Keratinocyte (primary cell): ENCODE measurements at regions not wholly inside any gene's neighbourhood (a gene's known extent, or its start where the extent isn't known, plus 50 kb on each side); places are given as distances from the start of the nearest gene placed in this dataset.

ENCODE experiments used
- DNase-seq: peaks from one replicate; pipeline ENCODE4 v3.0.0-alpha.2; 2011; ENCODE audit warnings: low read depth, missing footprints, low spot score
- FAIRE-seq: peaks from 2 replicates; lab custom pipeline; 2011; peaks lifted over from hg19 to GRCh38; lab: Jason Lieb, UNC
- H2AFZ ChIP-seq: 2 replicates; pipeline ENCODE4 v1.6.0; 2012; ENCODE audit warnings: low read length, control low read depth, inconsistent platforms; ENCODE audit not compliant: control insufficient read depth
- H3K27ac ChIP-seq: 2 replicates; pipeline ENCODE4 v1.5.1; 2011; ENCODE audit warnings: low read length; ENCODE audit not compliant: control insufficient read depth, insufficient read depth
- H3K27me3 ChIP-seq: 3 replicates; pipeline ENCODE4 v1.6.0; 2011; ENCODE audit warnings: low read length; ENCODE audit not compliant: control insufficient read depth, insufficient read depth; ENCODE audit errors: extremely low read depth
- H3K36me3 ChIP-seq, 2 experiments: 2 replicates in 1 of 2; 3 replicates in 1 of 2; pipeline ENCODE4 v1.5.1; 2011; ENCODE audit warnings: low read length in 2 of 2, mild to moderate bottlenecking in 1 of 2; ENCODE audit not compliant: control insufficient read depth in 2 of 2, insufficient read depth in 2 of 2; ENCODE audit errors: extremely low read depth in 1 of 2
- H3K4me1 ChIP-seq: 3 replicates; pipeline ENCODE4 v1.5.1; 2011; ENCODE audit warnings: low read length; ENCODE audit not compliant: control insufficient read depth, insufficient read depth; ENCODE audit errors: extremely low read depth
- H3K4me2 ChIP-seq: 3 replicates; pipeline ENCODE4 v1.6.0; 2011; ENCODE audit warnings: low read depth, low read length; ENCODE audit not compliant: control insufficient read depth, insufficient read depth; ENCODE audit errors: extremely low read depth
- H3K4me3 ChIP-seq, 3 experiments: fragments of 200-600 bp in 1 of 3; sonication (generic) in 1 of 3; 2 replicates in 2 of 3; 3 replicates in 1 of 3; pipeline ENCODE4 v1.5.1; 2011 to 2016; ENCODE audit warnings: low read length in 3 of 3, mild to moderate bottlenecking in 3 of 3, control low read depth in 2 of 3, inconsistent platforms in 1 of 3, low read depth in 1 of 3, mixed read lengths in 1 of 3, mixed run types in 1 of 3, moderate library complexity in 1 of 3; ENCODE audit not compliant: control insufficient read depth in 2 of 3, insufficient read depth in 2 of 3; ENCODE audit errors: extremely low read depth in 1 of 3
- H3K79me2 ChIP-seq: 2 replicates; pipeline ENCODE4 v1.6.0; 2012; ENCODE audit warnings: low read length; ENCODE audit not compliant: control insufficient read depth, insufficient read depth
- H3K9ac ChIP-seq: 3 replicates; pipeline ENCODE4 v1.6.0; 2011; ENCODE audit warnings: low read length; ENCODE audit not compliant: control insufficient read depth, insufficient read depth; ENCODE audit errors: extremely low read depth
- H3K9me1 ChIP-seq: 3 replicates; pipeline ENCODE4 v1.6.0; 2011; ENCODE audit warnings: low read length; ENCODE audit not compliant: control insufficient read depth, insufficient read depth; ENCODE audit errors: extremely low read depth
- H3K9me3 ChIP-seq: 2 replicates; pipeline ENCODE4 v1.5.1; 2012; ENCODE audit warnings: low read depth, low read length; ENCODE audit not compliant: control insufficient read depth
- H4K20me1 ChIP-seq: 3 replicates; pipeline ENCODE4 v1.6.0; 2011; ENCODE audit warnings: low read length; ENCODE audit not compliant: control insufficient read depth, insufficient read depth; ENCODE audit errors: extremely low read depth
- EZH2 ChIP-seq: IDR thresholded peaks from one replicate; pipeline ENCODE4 v1.6.1; 2012; ENCODE audit warnings: inconsistent platforms, mild to moderate bottlenecking, low read length, moderate library complexity
- dilution Hi-C: fragments of 300-500 bp; cut with MboI; formaldehyde crosslinking; loops from one replicate; pipeline ENCODE4 v1.7.0; 2020; ENCODE audit warnings: low sequenced_read_pairs; ENCODE audit not compliant: extremely low pct_ligation_motif_present
- TF ChIP-seq, protein P1 (sequence below), 3 experiments: IDR thresholded peaks in 1 of 3; conservative IDR thresholded peaks in 1 of 3; optimal IDR thresholded peaks in 1 of 3; 2 replicates in 2 of 3; 3 replicates in 1 of 3; pipeline versions ENCODE3 to v1.5.1; 2011; ENCODE audit warnings: low read length in 3 of 3, mild to moderate bottlenecking in 3 of 3, moderate library complexity in 2 of 3, control low read depth in 1 of 3, inconsistent platforms in 1 of 3; ENCODE audit not compliant: insufficient read depth in 2 of 3; ENCODE audit errors: extremely low read depth in 1 of 3

DNA sequence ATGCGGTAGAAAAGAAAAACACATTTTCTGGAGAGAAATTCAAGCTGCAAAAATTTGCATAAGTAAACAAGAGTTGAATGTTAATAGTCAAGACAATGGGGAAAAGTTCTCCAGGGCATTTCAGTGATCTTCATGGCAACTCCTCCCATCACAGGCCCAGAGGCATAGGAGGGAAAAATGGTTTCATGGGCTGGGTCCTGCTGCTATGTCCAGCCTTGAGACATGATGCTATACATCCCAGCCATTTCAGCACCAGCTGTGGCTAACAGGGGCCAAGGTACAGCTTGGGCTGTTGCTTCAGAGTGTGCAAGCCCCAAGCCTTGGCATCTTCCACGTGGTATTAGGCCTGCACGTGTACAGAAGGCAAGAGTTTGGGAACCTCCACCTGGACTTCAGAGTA, 118.6 kb upstream of the DLGAP1 start:
- no peak overlapping the region for H3K27ac ChIP-seq
- no peak overlapping the region for H3K4me3 ChIP-seq
- no peaks in the 10 kb centered on the region for H3K9me1 ChIP-seq
- no peaks in the 10 kb centered on the region for H3K36me3 ChIP-seq
- H3K4me2 ChIP-seq: no peak overlapping the region
- H3K79me2 ChIP-seq: no peaks in the 10 kb centered on the region
- no peaks in the 10 kb centered on the region for H3K9me3 ChIP-seq
- H2AFZ ChIP-seq: no peak overlapping the region
- no peaks in the 10 kb centered on the region for H3K27me3 ChIP-seq
- no peaks in the 10 kb centered on the region for H4K20me1 ChIP-seq
- H3K4me1 ChIP-seq: no peaks in the 10 kb centered on the region
- dilution Hi-C loops: no loop called here
- TF ChIP-seq EZH2: no peak
- TF ChIP-seq, protein P1, sequence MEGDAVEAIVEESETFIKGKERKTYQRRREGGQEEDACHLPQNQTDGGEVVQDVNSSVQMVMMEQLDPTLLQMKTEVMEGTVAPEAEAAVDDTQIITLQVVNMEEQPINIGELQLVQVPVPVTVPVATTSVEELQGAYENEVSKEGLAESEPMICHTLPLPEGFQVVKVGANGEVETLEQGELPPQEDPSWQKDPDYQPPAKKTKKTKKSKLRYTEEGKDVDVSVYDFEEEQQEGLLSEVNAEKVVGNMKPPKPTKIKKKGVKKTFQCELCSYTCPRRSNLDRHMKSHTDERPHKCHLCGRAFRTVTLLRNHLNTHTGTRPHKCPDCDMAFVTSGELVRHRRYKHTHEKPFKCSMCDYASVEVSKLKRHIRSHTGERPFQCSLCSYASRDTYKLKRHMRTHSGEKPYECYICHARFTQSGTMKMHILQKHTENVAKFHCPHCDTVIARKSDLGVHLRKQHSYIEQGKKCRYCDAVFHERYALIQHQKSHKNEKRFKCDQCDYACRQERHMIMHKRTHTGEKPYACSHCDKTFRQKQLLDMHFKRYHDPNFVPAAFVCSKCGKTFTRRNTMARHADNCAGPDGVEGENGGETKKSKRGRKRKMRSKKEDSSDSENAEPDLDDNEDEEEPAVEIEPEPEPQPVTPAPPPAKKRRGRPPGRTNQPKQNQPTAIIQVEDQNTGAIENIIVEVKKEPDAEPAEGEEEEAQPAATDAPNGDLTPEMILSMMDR (optimal IDR thresholded peaks at IDR 0.05 in 1 of 3, IDR thresholded peaks at IDR 0.05 in 1 of 3, conservative IDR thresholded peaks at IDR 0.05 in 1 of 3; ENCODE audit: extremely low read depth in 1 of 3, insufficient read depth in 2 of 3, low read length in 3 of 3): no peak
- DNase-seq (no peak), FAIRE-seq (no peak)
- H3K9ac ChIP-seq: no peak overlapping the region

DNA sequence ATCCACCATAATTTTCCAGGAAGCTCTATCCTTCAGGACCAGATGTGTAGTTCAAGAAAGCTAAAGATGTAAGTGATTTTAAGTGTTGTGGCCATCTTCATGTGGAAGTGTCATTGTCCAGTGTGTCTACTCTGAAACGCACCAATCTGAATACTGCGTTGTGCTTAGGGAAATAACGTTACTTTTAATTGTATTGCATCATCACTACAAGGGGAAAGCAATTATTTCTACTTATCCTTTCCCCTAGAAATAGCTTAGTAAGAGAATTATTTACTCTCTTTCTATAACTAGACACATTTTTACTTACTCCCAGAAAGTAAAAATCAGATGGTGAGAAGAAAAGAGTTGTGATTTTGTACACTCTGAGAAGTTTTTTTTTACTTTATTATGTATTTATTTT, 102.4 kb upstream of the DLGAP1 start:
- Histone ChIP-seq H3K27me3 (no peaks in the 10 kb centered on the region), H3K4me2 (no peak overlapping the region), H2AFZ (no peak overlapping the region), H3K9me3 (no peaks in the 10 kb centered on the region), H3K4me1 (no peaks in the 10 kb centered on the region), H3K36me3 (no peaks in the 10 kb centered on the region), H4K20me1 (no peaks in the 10 kb centered on the region), H3K9ac (no peak overlapping the region), H3K4me3 (no peak overlapping the region), H3K9me1 (no peaks in the 10 kb centered on the region), H3K27ac (no peak overlapping the region), H3K79me2 (no peaks in the 10 kb centered on the region)
- dilution Hi-C loops: no loop called here
- FAIRE-seq (no peak), DNase-seq (no peak)
- TF ChIP-seq, protein P1 (optimal IDR thresholded peaks at IDR 0.05 in 1 of 3, IDR thresholded peaks at IDR 0.05 in 1 of 3, conservative IDR thresholded peaks at IDR 0.05 in 1 of 3; ENCODE audit: extremely low read depth in 1 of 3, insufficient read depth in 2 of 3, low read length in 3 of 3): no peak
